Uterus (tissue), 2 donors: ENCODE measurements at regions not wholly inside any gene's neighbourhood (a gene's known extent, or its start where the extent isn't known, plus 50 kb on each side); places are given as distances from the start of the nearest gene placed in this dataset.

Experiments used
- POLR2A ChIP-seq, 2 donors: fragments of 450-650 bp; IDR thresholded peaks; one replicate each; pipeline ENCODE4 v1.6.1; 2016; ENCODE audit warnings: antibody characterized with exemption in 2 of 2, mild to moderate bottlenecking in 1 of 2, moderate library complexity in 1 of 2
- TF ChIP-seq, protein P1 (sequence below), 4 experiments: fragments of 200-600 bp in 2 of 4; fragments of 450-650 bp in 2 of 4; sonication (generic) in 2 of 4; IDR thresholded peaks; one replicate each; pipeline ENCODE4 v1.5.1; 2016 to 2019; ENCODE audit warnings: antibody characterized with exemption in 4 of 4, mild to moderate bottlenecking in 2 of 4, moderate library complexity in 1 of 4

GRCh38 chr20:39146394-39146793 is 184.2 kb downstream of the DHX35 start:
- TF ChIP-seq, protein P1, sequence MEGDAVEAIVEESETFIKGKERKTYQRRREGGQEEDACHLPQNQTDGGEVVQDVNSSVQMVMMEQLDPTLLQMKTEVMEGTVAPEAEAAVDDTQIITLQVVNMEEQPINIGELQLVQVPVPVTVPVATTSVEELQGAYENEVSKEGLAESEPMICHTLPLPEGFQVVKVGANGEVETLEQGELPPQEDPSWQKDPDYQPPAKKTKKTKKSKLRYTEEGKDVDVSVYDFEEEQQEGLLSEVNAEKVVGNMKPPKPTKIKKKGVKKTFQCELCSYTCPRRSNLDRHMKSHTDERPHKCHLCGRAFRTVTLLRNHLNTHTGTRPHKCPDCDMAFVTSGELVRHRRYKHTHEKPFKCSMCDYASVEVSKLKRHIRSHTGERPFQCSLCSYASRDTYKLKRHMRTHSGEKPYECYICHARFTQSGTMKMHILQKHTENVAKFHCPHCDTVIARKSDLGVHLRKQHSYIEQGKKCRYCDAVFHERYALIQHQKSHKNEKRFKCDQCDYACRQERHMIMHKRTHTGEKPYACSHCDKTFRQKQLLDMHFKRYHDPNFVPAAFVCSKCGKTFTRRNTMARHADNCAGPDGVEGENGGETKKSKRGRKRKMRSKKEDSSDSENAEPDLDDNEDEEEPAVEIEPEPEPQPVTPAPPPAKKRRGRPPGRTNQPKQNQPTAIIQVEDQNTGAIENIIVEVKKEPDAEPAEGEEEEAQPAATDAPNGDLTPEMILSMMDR (IDR thresholded peaks at IDR 0.05) = no peak
- TF ChIP-seq POLR2A (IDR thresholded peaks at IDR 0.05) = no peak
